SK-N-MC (cell line): ENCODE measurements at regions not wholly inside any gene's neighbourhood (a gene's known extent, or its start where the extent isn't known, plus 50 kb on each side); places are given as distances from the start of the nearest gene placed in this dataset.

ENCODE experiments used
- DNase-seq: peaks from one replicate; pipeline ENCODE4 v3.0.0-alpha.2; 2011; ENCODE audit warnings: low read depth, low spot score
- H3K27ac ChIP-seq: fragments of 200-600 bp; sonication (generic); 2 replicates; pipeline ENCODE4 v1.5.1; 2016; ENCODE audit warnings: mixed run types
- H3K36me3 ChIP-seq: fragments of 200-600 bp; sonication (generic); 2 replicates; pipeline ENCODE4 v1.6.1; 2017; ENCODE audit warnings: antibody characterized with exemption, low read length, mixed read lengths; ENCODE audit not compliant: insufficient read depth
- H3K4me3 ChIP-seq: fragments of 200-600 bp; sonication (generic); 2 replicates; pipeline ENCODE4 v1.5.1; 2016
- H3K9ac ChIP-seq: fragments of 200-600 bp; sonication (generic); 2 replicates; pipeline ENCODE4 v1.8.0; 2017; ENCODE audit warnings: mixed run types, mixed read lengths; ENCODE audit not compliant: insufficient read length
- H3K9me3 ChIP-seq: fragments of 200-600 bp; sonication (generic); 2 replicates; pipeline ENCODE4 v1.6.1; 2017; ENCODE audit warnings: low read depth, mild to moderate bottlenecking, antibody characterized with exemption, low read length, moderate library complexity, mixed read lengths
- EZH2 ChIP-seq: fragments of 200-600 bp; sonication (generic); IDR thresholded peaks from one replicate; pipeline ENCODE4 v1.6.1; 2017; ENCODE audit warnings: antibody characterized with exemption
- FOXP2 ChIP-seq: optimal IDR thresholded peaks from 2 replicates; pipeline ENCODE3; 2011; ENCODE audit warnings: mild to moderate bottlenecking, moderate library complexity; ENCODE audit not compliant: insufficient read depth; ENCODE audit errors: extremely low read length, control extremely low read depth
- POLR2AphosphoS5 ChIP-seq: IDR thresholded peaks from 2 replicates; pipeline ENCODE4 v1.6.1; 2012; ENCODE audit warnings: mild to moderate bottlenecking, low read depth, low read length, borderline replicate concordance

DNA sequence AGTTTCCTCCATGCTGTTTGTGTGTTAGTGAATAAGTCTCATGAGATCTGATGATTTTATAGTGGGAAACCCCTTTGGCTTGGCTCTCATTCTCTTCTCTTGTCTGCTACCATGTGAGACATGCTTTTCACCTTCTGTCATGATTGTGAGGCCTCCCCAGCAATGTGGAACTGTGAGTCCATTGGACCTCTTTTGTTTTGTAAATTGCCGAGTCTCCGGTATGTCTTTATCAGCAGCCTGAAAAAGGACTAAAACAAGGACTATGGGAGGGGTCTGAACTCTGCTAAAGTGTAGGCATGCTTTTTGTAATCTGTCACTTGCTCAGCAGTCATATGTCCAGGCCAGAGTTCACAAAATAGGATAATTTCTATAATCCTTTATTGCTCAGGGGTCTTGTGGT is 164.0 kb upstream of the SNX7 start:
- Histone ChIP-seq H3K9ac (no peak overlapping the region), H3K36me3 (no peaks in the 10 kb centered on the region), H3K27ac (no peak overlapping the region), H3K9me3 (no peaks in the 10 kb centered on the region), H3K4me3 (no peak overlapping the region)
- TF ChIP-seq FOXP2 (no peak), POLR2AphosphoS5 (no peak), EZH2 (no peak)
- DNase-seq, result no peak

DNA sequence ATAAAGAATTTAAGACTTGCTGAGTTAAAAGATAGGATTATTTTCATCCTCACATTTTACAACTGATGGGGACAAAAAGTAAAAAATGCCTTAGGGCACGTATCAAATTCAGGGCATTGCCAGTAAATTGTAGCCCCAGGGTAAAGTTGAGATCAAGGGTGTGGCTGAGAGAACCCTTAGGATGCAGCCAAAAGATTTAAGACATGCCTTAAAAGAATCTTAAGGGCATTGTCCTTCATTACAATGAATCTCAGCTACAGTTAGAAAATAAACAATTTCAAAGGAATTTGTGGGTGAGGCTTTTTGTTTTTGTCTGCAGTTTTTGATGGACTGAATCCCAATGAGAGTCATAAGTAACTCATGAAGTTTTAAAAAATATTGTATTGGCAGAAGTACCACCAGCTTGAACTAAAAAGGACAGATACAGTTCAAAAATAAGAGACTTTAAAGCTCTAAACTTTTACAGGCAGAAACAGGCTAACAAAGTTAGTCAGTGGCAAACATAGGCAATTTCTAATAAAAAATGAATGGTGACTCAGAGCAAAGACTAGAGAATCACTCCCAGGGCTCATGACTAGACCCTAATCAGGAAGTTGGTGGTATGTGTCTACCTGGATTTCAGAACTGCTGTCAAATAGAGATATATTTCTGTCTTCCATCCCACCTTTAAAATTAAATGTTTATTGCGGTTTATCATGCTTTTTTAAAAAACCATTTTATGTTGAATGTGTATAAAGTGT is 165.1 kb upstream of the SNX7 start:
- Histone ChIP-seq H3K27ac (no peak overlapping the region; the same call in 1 of the 2 replicates), H3K36me3 (no peaks in the 10 kb centered on the region), H3K4me3 (no peak overlapping the region), H3K9me3 (no peaks in the 10 kb centered on the region), H3K9ac (no peak overlapping the region)
- TF ChIP-seq POLR2AphosphoS5 (no peak), FOXP2 (no peak), EZH2 (no peak)
- no peak for DNase-seq

DNA sequence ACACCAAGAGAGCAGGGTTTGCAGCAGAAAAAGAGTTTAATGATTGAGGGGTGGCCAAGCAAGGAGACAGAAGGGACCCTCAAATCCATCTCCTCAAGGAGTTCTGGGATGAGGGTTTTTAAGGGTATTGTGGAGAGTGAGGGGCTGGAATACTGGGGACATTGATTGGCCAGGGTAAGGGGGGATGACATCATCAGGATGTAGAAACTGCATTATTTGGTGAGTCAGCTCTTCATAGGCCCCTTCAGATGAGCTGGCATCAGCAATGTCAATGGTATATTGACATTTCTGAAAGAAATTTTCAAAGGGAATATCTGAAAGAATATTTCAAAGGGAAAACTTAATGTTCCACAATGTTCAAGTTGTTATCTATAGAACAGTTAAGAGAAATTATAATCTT is 168.1 kb upstream of the SNX7 start:
- Histone ChIP-seq H3K9me3 (no peaks in the 10 kb centered on the region), H3K27ac (no peak overlapping the region), H3K9ac (no peak overlapping the region), H3K4me3 (no peak overlapping the region), H3K36me3 (no peaks in the 10 kb centered on the region)
- no peak for DNase-seq
- TF ChIP-seq FOXP2 (no peak), POLR2AphosphoS5 (no peak), EZH2 (no peak)

DNA sequence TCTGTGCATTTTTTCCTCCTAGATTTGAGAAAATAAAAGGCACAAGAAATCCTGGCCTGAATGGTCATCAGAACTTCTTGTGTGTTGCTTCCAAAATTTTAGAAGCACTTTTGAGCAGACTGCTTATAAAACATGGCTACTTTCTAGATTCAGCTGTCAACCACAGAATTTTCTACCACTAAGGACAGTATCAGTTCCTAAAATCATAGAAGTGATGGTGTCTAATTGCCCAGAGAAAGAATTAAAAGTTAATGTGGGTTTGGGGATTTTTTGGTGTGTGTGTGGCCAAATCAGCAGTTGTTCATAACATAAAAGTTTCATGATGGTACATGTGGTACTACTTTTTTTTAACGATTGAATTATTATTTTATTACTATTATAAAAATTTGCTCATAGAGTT is 171.4 kb upstream of the SNX7 start:
- no peak overlapping the region for H3K4me3 ChIP-seq
- no peaks in the 10 kb centered on the region for H3K36me3 ChIP-seq
- no peak for DNase-seq
- no peaks in the 10 kb centered on the region for H3K9me3 ChIP-seq
- H3K9ac ChIP-seq, result no peak overlapping the region
- H3K27ac ChIP-seq, result no peak overlapping the region
- TF ChIP-seq POLR2AphosphoS5 (no peak), EZH2 (no peak), FOXP2 (no peak)

DNA sequence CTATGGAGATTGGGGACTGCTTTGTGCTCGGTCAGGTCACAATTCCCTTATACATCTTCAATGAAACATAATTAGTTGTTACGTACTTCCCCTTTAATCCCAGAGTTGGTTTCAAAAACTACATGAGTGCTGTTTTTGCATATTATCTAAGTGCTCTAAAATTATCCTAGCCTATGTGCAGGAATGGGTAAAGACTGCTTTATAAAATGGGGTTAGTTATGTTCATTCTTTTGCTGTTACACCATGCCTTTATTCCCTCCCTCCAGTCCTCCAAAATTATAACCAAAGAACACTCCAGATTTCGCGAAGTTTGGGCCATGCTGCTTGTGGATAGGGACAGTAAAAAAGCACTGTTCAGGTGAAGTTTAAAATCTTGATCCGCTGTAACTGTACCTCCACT is 173.9 kb upstream of the SNX7 start:
- Histone ChIP-seq H3K36me3 (no peaks in the 10 kb centered on the region), H3K9ac (no peak overlapping the region), H3K9me3 (no peaks in the 10 kb centered on the region), H3K4me3 (no peak overlapping the region), H3K27ac (no peak overlapping the region)
- TF ChIP-seq FOXP2 (no peak), POLR2AphosphoS5 (no peak), EZH2 (no peak)
- no peak for DNase-seq

DNA sequence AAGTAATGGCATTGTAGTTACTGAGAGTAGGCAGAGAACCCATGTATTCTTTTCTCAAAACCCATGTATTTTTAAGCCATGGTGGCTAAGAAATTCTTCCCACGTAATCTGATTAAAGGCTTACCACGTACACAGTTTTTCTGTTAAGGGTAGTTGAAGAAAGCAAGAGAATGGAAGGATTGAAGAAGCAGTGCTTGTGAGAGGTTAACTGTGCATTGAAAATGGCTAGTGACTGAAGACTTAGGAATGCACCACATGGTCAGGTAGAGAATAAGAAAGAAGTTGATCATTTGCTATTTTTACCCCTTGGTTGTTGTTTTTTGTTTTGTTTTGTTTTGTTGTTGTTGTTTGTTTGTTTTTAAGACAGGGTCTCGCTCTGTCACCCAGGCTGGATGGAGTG is 178.9 kb upstream of the SNX7 start:
- no peak for TF ChIP-seq POLR2AphosphoS5
- TF ChIP-seq FOXP2, result no peak
- TF ChIP-seq EZH2, result no peak
- Histone ChIP-seq H3K4me3 (no peak overlapping the region), H3K27ac (no peak overlapping the region), H3K9me3 (no peaks in the 10 kb centered on the region), H3K9ac (no peak overlapping the region), H3K36me3 (no peaks in the 10 kb centered on the region)
- no peak for DNase-seq

DNA sequence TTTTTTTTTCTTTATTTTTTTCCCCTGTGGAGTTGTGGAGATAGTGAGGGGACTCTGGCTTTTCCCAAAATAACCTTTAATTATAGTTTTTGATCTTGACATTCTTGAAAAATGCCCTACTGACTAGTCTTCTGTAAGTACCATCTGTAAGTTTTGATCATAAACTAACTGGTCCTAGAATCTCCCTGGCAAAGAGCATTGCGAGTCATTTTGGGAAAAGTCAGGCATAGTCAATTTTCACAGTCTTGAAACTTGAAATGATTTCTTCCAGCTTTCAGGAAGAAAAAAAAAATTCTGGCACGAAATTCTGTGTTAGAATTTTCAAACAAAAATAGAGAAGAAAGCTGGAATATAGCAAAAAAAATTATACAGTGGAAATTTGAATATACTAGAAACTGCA is 181.2 kb upstream of the SNX7 start:
- H3K27ac ChIP-seq, result peak overlapping the region; percentile 81
- no peak for TF ChIP-seq POLR2AphosphoS5
- TF ChIP-seq EZH2, result no peak
- H3K9me3 ChIP-seq, result no peaks in the 10 kb centered on the region
- DNase-seq, result no peak
- 0 out of 2 replicates have a peak overlapping the region, but pooled peaks have one; percentile 10 for H3K4me3 ChIP-seq
- H3K9ac ChIP-seq, result peak overlapping the region; percentile 11
- no peaks in the 10 kb centered on the region for H3K36me3 ChIP-seq

DNA sequence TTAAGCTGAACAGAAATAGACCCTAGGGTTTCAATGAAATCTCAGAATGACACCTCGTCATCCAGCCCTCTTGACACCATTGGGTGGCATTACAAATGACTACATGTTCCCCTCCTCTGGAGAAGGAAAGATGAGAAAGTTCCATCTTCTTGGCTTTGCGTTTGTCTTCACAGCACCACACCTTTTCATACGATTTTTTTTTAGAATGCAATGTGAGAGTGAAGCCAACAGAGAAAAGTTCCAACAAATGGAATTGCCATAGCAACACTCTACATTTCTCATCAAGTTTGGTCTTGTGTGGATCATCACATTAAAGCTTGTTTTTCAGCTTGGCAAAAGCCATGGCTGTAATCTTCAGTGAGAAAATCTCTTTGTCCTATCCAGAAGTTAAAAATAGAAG is 183.4 kb upstream of the SNX7 start:
- DNase-seq, result no peak

DNA sequence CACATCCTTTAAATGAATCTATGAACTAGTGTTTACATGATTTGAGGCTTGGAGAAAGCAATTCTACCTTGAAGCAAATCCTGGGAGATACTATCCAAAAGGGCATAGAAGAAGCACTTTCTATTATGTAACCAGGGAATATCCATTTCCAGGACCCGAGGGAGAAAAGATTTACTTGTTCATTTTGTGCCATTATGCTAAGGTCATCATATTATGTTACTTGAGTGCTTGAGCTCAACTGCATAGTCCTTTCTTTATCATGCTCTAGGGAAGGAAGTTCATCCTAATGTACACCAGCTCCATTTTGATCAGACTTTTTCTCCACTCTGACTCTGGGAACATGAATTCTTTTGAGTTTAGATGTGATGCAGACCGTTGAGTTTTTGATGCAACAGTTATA is 188.6 kb upstream of the SNX7 start:
- Histone ChIP-seq H3K9ac (no peak overlapping the region), H3K4me3 (no peak overlapping the region), H3K9me3 (no peaks in the 10 kb centered on the region), H3K27ac (no peak overlapping the region), H3K36me3 (no peaks in the 10 kb centered on the region)
- TF ChIP-seq FOXP2, result no peak
- no peak for TF ChIP-seq EZH2
- no peak for TF ChIP-seq POLR2AphosphoS5
- DNase-seq, result no peak

More for the DNA sequence above, 183.4 kb upstream of the SNX7 start:
- Histone ChIP-seq H3K9ac (no peak overlapping the region), H3K4me3 (no peak overlapping the region), H3K27ac (no peak overlapping the region), H3K9me3 (no peaks in the 10 kb centered on the region), H3K36me3 (no peaks in the 10 kb centered on the region)
- no peak for TF ChIP-seq FOXP2
- no peak for TF ChIP-seq EZH2
- no peak for TF ChIP-seq POLR2AphosphoS5
